Activated CD8-positive, alpha-beta memory T cell treated with anti-CD3 and anti-CD28 coated beads for 36 hours (primary cell): ENCODE measurements at regions not wholly inside any gene's neighbourhood (a gene's known extent, or its start where the extent isn't known, plus 50 kb on each side); places are given as distances from the start of the nearest gene placed in this dataset.

Experiments used
- CTCF ChIA-PET: fragments of 350-600 bp; sonication (Branson Sonifier 250); formaldehyde crosslinking; loops from one replicate; lab custom pipeline; 2021; ENCODE audit warnings: antibody characterized with exemption; lab: Charles Lee
- POLR2A ChIA-PET: fragments of 350-600 bp; sonication (Branson Sonifier 250); formaldehyde crosslinking; loops from one replicate; lab custom pipeline; 2021; ENCODE audit warnings: antibody characterized with exemption; lab: Charles Lee

- CTCF ChIA-PET, result no interaction called here
- POLR2A ChIA-PET, result no interaction called here
These were observed 288.2 kb upstream of the ST6GAL2 start for GRCh38 chr2:107174171-107174570.

- POLR2A ChIA-PET, result no interaction called here
- CTCF ChIA-PET, result no interaction called here
These were observed 297.0 kb upstream of the ST6GAL2 start for GRCh38 chr2:107182981-107183380.

- ChIA-PET CTCF (no interaction called here), POLR2A (no interaction called here)
These were observed 301.9 kb upstream of the ST6GAL2 start for GRCh38 chr2:107187870-107188269.

GRCh38 chr2:107195631-107196030 lies 309.7 kb upstream of the ST6GAL2 start:
- POLR2A ChIA-PET, result no interaction called here
- CTCF ChIA-PET, result no interaction called here

GRCh38 chr2:107197594-107198294 lies 311.8 kb upstream of the ST6GAL2 start:
- POLR2A ChIA-PET, result no interaction called here
- CTCF ChIA-PET, result no interaction called here

GRCh38 chr2:107202962-107203591 lies 317.1 kb upstream of the ST6GAL2 start:
- ChIA-PET POLR2A (no interaction called here), CTCF (no interaction called here)

GRCh38 chr2:107215401-107216350 lies 329.7 kb upstream of the ST6GAL2 start:
- POLR2A ChIA-PET, result no interaction called here
- CTCF ChIA-PET, result no interaction called here

GRCh38 chr2:107218208-107218607 lies 332.2 kb upstream of the ST6GAL2 start:
- ChIA-PET CTCF (no interaction called here), POLR2A (no interaction called here)

- ChIA-PET POLR2A (no interaction called here), CTCF (no interaction called here)
These were observed 336.5 kb upstream of the ST6GAL2 start for GRCh38 chr2:107222466-107222865.

- POLR2A ChIA-PET, result no interaction called here
- CTCF ChIA-PET, result no interaction called here
These were observed 349.7 kb upstream of the ST6GAL2 start for GRCh38 chr2:107235491-107236254.

GRCh38 chr2:107242811-107243210 lies 356.8 kb upstream of the ST6GAL2 start:
- POLR2A ChIA-PET, result no interaction called here
- CTCF ChIA-PET, result no interaction called here

GRCh38 chr2:107248932-107249331 lies 363.0 kb upstream of the ST6GAL2 start:
- POLR2A ChIA-PET, result no interaction called here

GRCh38 chr2:107255744-107256143 lies 369.8 kb upstream of the ST6GAL2 start:
- POLR2A ChIA-PET, result no interaction called here
- CTCF ChIA-PET, result no interaction called here

More at GRCh38 chr2:107248932-107249331, 363.0 kb upstream of the ST6GAL2 start:
- CTCF ChIA-PET, result no interaction called here

- ChIA-PET POLR2A (no interaction called here), CTCF (no interaction called here)
These were observed 372.8 kb upstream of the ST6GAL2 start for GRCh38 chr2:107258531-107259407.

- CTCF ChIA-PET, result no interaction called here
- POLR2A ChIA-PET, result no interaction called here
These were observed 373.6 kb upstream of the ST6GAL2 start for GRCh38 chr2:107259408-107260195.

- CTCF ChIA-PET, result no interaction called here
- POLR2A ChIA-PET, result no interaction called here
These were observed 377.7 kb upstream of the ST6GAL2 start for GRCh38 chr2:107263628-107264027.

- POLR2A ChIA-PET, result no interaction called here
- CTCF ChIA-PET, result no interaction called here
These were observed 378.2 kb upstream of the ST6GAL2 start for GRCh38 chr2:107264184-107264583.

GRCh38 chr2:107266555-107266954 lies 380.6 kb upstream of the ST6GAL2 start:
- POLR2A ChIA-PET, result no interaction called here
- CTCF ChIA-PET, result no interaction called here
